Upper lobe of left lung (tissue), 6 donors: ENCODE measurements at regions not wholly inside any gene's neighbourhood (a gene's known extent, or its start where the extent isn't known, plus 50 kb on each side); places are given as distances from the start of the nearest gene placed in this dataset.

Source experiments
- ATAC-seq, 2 donors: fragments of 200-7000 bp; cut with Tn5 transposase; one replicate each; pipeline ENCODE4 v1.9.1; 2022; ENCODE audit warnings: mild to moderate bottlenecking in 2 of 2, moderate library complexity in 2 of 2; ENCODE audit not compliant: low FRiP score in 2 of 2
- DNase-seq, 2 donors: peaks; one replicate each; pipeline ENCODE4 v3.0.0-alpha.2; 2019 to 2020
- H3K27ac ChIP-seq, 4 donors: fragments of 200-600 bp; sonication (generic); one replicate each; pipeline ENCODE4 v1.5.1; 2016 to 2019
- H3K27me3 ChIP-seq, 4 donors: fragments of 200-600 bp; sonication (generic); one replicate each; pipeline ENCODE4 v1.5.1; 2017 to 2019
- H3K36me3 ChIP-seq, 4 donors: fragments of 200-600 bp; sonication (generic); one replicate each; pipeline ENCODE4 v1.5.1; 2016 to 2019
- H3K4me1 ChIP-seq, 4 donors: fragments of 200-600 bp; sonication (generic); one replicate each; pipeline ENCODE4 v1.5.1; 2018 to 2019
- H3K4me3 ChIP-seq, 4 donors: fragments of 200-600 bp; sonication (generic); one replicate each; pipeline ENCODE4 v1.5.1; 2017 to 2019; ENCODE audit warnings: mild to moderate bottlenecking in 2 of 4, moderate library complexity in 1 of 4
- H3K9me3 ChIP-seq, 4 donors: fragments of 200-600 bp; sonication (generic); one replicate each; pipeline ENCODE4 v1.5.1; 2018 to 2019
- EP300 ChIP-seq, 4 donors: sonication (generic); formaldehyde crosslinking; IDR thresholded peaks; one replicate each; pipeline ENCODE4 v1.5.1; 2017; ENCODE audit warnings: antibody characterized with exemption in 4 of 4, control low read depth in 2 of 4
- POLR2A ChIP-seq, 4 donors: fragments of 450-650 bp; IDR thresholded peaks; one replicate each; pipeline ENCODE4 v1.5.1; 2016 to 2017; ENCODE audit warnings: antibody characterized with exemption in 4 of 4, mild to moderate bottlenecking in 2 of 4
- POLR2AphosphoS5 ChIP-seq, 2 donors: sonication (generic); formaldehyde crosslinking; IDR thresholded peaks; one replicate each; pipeline ENCODE4 v1.5.1; 2017; ENCODE audit warnings: antibody characterized with exemption in 2 of 2
- WGBS, 2 donors: methylation state at CpG; one replicate each; pipeline ENCODE4 v1.1.5; 2017 to 2018; 5-methylcytosine and 5-hydroxymethylcytosine counted together
- TF ChIP-seq, protein P1 (sequence below), 6 experiments: fragments of 450-650 bp in 4 of 6; fragments of 200-600 bp in 2 of 6; sonication (generic) in 2 of 6; IDR thresholded peaks; one replicate each; pipeline ENCODE4 v1.5.1; 2016 to 2019; ENCODE audit warnings: antibody characterized with exemption in 6 of 6
- donor health status: DM: no; HTN: no; CAD: no; lungs with moderate emphysema.
- donor health status: DM: no; HTN: yes; CAD: no; lungs with severe emphysema.

DNA sequence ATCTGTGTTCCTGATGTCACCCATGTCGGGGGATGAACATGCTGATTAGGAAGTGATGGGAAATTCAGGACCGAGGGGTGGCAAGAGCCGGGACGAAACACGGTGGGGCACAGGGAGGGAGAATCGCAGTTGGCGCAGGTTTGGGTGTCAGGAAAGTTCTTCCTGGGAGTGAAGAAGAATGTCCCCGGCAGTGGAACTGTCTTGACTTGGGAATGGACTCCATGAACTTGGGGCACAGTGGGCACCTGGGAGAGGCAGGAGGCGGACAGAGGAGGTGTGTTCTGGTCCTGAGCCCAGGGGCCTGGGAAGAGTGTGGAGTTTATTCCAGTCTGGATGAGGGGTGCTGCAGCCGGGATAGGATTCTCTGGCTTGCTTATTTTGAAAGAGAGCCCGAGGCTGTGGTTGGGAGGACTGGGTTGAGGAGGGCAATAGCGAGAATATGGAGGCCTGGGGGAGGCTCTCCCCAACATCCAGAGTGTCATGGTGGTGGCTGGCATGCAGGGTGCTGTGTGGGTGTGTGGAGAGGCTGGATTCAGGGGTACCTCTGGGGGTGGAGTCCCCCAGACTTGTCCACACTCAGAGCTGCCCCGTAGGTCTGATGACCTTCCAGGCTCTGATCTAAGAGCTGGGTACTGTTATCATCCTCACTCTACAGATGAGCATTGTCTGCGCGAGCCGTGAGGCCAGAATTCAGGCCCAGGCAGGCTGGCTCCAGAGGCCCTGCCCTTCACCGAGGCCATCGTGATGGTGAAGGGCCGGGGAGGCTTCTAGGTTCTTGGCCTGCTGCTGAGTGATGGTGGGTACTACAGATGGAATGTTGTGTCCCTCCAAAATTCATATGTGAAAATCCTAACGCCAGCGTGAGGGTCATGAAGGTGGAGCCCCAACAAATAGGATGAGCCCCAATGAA, 274.5 kb upstream of the C1orf174 start:
- TF ChIP-seq POLR2A (IDR thresholded peaks at IDR 0.05) (no peak), EP300 (IDR thresholded peaks at IDR 0.05) (no peak), POLR2AphosphoS5 (IDR thresholded peaks at IDR 0.05) (no peak)
- TF ChIP-seq, protein P1, sequence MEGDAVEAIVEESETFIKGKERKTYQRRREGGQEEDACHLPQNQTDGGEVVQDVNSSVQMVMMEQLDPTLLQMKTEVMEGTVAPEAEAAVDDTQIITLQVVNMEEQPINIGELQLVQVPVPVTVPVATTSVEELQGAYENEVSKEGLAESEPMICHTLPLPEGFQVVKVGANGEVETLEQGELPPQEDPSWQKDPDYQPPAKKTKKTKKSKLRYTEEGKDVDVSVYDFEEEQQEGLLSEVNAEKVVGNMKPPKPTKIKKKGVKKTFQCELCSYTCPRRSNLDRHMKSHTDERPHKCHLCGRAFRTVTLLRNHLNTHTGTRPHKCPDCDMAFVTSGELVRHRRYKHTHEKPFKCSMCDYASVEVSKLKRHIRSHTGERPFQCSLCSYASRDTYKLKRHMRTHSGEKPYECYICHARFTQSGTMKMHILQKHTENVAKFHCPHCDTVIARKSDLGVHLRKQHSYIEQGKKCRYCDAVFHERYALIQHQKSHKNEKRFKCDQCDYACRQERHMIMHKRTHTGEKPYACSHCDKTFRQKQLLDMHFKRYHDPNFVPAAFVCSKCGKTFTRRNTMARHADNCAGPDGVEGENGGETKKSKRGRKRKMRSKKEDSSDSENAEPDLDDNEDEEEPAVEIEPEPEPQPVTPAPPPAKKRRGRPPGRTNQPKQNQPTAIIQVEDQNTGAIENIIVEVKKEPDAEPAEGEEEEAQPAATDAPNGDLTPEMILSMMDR (IDR thresholded peaks at IDR 0.05) = no peak
- Histone ChIP-seq H3K27ac (no peak overlapping the region), H3K9me3 (no peaks in the 10 kb centered on the region), H3K27me3 (no peaks in the 10 kb centered on the region), H3K4me3 (no peak overlapping the region), H3K4me1 (no peaks in the 10 kb centered on the region), H3K36me3 (no peaks in the 10 kb centered on the region)
- WGBS, 2 donors = 86 to 92% methylated on average over 21 of the region's 21 CpGs
- DNase-seq (no peak), ATAC-seq (no peak)

DNA sequence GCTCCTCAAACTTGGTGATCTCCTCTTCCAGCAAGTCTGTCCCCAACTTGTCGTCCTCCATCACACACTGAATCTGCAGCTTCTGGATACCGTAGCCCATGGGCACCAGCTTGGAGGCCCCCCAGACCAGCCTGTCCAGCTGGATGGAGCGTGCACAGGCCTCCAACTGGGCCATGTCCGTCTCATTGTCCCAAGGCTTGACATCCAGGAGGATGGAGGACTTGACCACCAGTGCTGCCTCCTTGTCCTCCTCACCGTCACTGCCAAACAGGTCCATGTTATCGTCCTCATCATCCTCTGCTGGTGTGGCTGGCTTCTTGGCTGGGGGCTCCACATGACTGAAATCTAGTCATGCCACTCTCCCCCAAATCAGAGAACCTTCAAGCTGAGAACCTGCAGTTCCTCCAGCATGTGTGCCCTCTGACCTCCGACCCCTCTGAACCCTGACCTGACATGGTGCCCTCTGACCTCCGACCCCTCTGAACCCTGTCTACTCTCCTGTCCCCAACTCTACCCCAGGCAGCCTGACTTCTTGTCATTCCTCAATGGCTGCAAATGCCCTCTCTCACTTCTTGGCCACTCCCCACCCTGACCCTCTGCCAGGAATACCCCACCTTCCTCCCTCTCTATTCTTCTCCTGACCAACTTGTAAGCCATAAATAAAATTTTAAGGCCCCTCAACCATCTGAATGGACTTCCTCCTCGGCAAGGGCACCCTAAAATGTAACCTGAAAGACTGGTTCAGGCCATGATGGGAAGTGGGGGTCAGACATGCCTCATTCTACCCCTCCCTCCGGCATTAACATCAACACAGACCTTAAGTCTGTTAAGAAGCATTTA, 275.7 kb upstream of the C1orf174 start:
- Histone ChIP-seq H3K4me1 (no peaks in the 10 kb centered on the region), H3K27me3 (no peaks in the 10 kb centered on the region), H3K9me3 (no peaks in the 10 kb centered on the region), H3K4me3 (no peak overlapping the region), H3K36me3 (no peaks in the 10 kb centered on the region), H3K27ac (no peak overlapping the region)
- TF ChIP-seq EP300 (IDR thresholded peaks at IDR 0.05) = no peak
- no peak for TF ChIP-seq POLR2AphosphoS5 (IDR thresholded peaks at IDR 0.05)
- TF ChIP-seq POLR2A (IDR thresholded peaks at IDR 0.05) = no peak
- TF ChIP-seq, protein P1 (IDR thresholded peaks at IDR 0.05) = no peak
- DNase-seq = no peak
- WGBS, 2 donors = 73 to 86% methylated on average over 10 of the region's 10 CpGs
- ATAC-seq = no peak

DNA sequence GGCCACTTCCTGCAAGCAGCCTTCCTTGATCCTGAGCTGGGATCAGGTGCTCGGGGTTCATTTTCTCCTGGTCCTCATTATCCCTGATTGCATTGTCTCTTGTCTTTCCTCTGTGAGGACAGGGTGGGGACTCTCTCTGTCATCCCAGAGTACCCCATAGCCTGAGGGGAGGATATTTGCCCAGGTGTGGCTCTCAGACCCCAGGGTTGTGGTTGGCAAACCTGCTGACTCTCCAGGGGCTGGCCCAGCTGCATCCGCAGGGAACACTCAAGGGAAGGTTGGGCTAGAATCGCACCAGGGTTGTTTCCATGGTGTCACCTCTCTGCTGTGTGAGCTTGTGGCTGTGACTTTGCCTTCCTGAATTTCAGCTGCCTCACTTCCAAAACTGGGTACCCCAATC, 276.8 kb upstream of the C1orf174 start:
- no peaks in the 10 kb centered on the region for H3K9me3 ChIP-seq
- no peak for DNase-seq
- 68 to 84% methylated on average over 3 of the region's 3 CpGs for WGBS, 2 donors

DNA sequence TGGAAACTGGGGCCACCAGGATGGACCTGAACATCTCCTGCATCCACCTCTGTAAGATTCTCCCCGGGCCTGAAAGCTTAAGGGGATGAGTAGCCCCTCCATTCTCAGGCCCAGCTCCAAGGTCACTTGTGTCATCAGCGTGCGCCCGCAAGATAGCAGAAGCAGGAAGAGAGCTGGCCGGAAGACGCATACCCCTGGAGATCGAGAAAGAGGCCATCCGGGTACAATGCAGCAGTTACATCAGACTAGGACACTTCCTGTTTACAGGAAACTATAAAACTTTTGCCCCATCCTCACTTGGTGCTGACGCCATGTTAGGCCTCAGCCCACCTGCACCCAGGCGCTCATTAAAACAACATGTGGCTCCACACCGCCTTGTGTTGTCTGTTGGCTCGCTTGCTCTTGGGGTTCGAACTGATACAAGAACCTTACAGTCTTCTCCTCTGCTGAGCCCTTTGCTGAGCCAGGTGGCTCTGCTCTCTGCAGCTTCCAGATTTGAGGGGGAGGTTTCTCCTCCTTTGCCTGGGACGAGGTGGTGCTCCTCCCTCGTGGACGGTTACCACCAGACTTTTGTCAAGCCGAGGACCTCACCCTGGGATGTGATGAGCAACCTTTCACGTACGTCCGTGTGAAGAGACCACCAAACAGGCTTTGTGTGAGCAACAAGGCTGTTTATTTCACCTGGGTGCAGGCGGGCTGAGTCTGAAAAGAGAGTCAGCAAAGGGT, 277.5 kb upstream of the C1orf174 start:
- Histone ChIP-seq H3K36me3 (no peaks in the 10 kb centered on the region), H3K27ac (no peak overlapping the region), H3K4me1 (no peaks in the 10 kb centered on the region), H3K9me3 (no peaks in the 10 kb centered on the region), H3K27me3 (no peaks in the 10 kb centered on the region), H3K4me3 (no peak overlapping the region)
- ATAC-seq = no peak
- WGBS, 2 donors = 77 to 84% methylated on average over 21 of the region's 21 CpGs
- no peak for DNase-seq
- TF ChIP-seq EP300 (IDR thresholded peaks at IDR 0.05) = no peak
- no peak for TF ChIP-seq POLR2AphosphoS5 (IDR thresholded peaks at IDR 0.05)
- TF ChIP-seq, protein P1 (IDR thresholded peaks at IDR 0.05) = no peak
- no peak for TF ChIP-seq POLR2A (IDR thresholded peaks at IDR 0.05)

More for the DNA sequence above, 276.8 kb upstream of the C1orf174 start:
- no peak for ATAC-seq
- Histone ChIP-seq H3K4me1 (no peaks in the 10 kb centered on the region), H3K36me3 (no peaks in the 10 kb centered on the region), H3K27ac (no peak overlapping the region), H3K27me3 (no peaks in the 10 kb centered on the region), H3K4me3 (no peak overlapping the region)
- TF ChIP-seq, protein P1 (IDR thresholded peaks at IDR 0.05) = no peak
- TF ChIP-seq POLR2AphosphoS5 (IDR thresholded peaks at IDR 0.05) (no peak), POLR2A (IDR thresholded peaks at IDR 0.05) (no peak), EP300 (IDR thresholded peaks at IDR 0.05) (no peak)
